Neutrophil (primary cell): ENCODE measurements at regions not wholly inside any gene's neighbourhood (a gene's known extent, or its start where the extent isn't known, plus 50 kb on each side); places are given as distances from the start of the nearest gene placed in this dataset.

Source experiments
- H3K27ac ChIP-seq: fragments of 200-600 bp; sonication (generic); 2 replicates; pipeline ENCODE4 v1.5.1; 2016; ENCODE audit warnings: mild to moderate bottlenecking, moderate library complexity
- H3K27me3 ChIP-seq: fragments of 200-600 bp; sonication (generic); 2 replicates; pipeline ENCODE4 v1.6.0; 2016; ENCODE audit warnings: mild to moderate bottlenecking
- H3K36me3 ChIP-seq: fragments of 200-600 bp; sonication (generic); 2 replicates; pipeline ENCODE4 v1.5.1; 2017
- H3K4me1 ChIP-seq, 2 experiments: fragments of 200-600 bp in 1 of 2; sonication (generic) in 1 of 2; 1 replicate in 1 of 2; 2 replicates in 1 of 2; pipeline versions ENCODE4 v1.5.1 to v1.6.1; 2013 to 2016; ENCODE audit warnings: low read depth in 1 of 2, low read length in 1 of 2, mild to moderate bottlenecking in 1 of 2, moderate library complexity in 1 of 2; ENCODE audit not compliant: control insufficient read depth in 1 of 2, insufficient read depth in 1 of 2
- H3K4me3 ChIP-seq, 2 experiments: fragments of 200-600 bp in 1 of 2; sonication (generic) in 1 of 2; 1 replicate in 1 of 2; 2 replicates in 1 of 2; pipeline ENCODE4 v1.5.1; 2013 to 2016; ENCODE audit warnings: low read depth in 1 of 2, low read length in 1 of 2, mild to moderate bottlenecking in 1 of 2, moderate library complexity in 1 of 2
- H3K9me3 ChIP-seq: fragments of 200-600 bp; sonication (generic); 2 replicates; pipeline ENCODE4 v1.5.1; 2016
- TF ChIP-seq, protein P1 (sequence below): fragments of 200-600 bp; sonication (generic); IDR thresholded peaks from 2 replicates; pipeline ENCODE4 v1.5.1; 2016; ENCODE audit warnings: antibody characterized with exemption

DNA sequence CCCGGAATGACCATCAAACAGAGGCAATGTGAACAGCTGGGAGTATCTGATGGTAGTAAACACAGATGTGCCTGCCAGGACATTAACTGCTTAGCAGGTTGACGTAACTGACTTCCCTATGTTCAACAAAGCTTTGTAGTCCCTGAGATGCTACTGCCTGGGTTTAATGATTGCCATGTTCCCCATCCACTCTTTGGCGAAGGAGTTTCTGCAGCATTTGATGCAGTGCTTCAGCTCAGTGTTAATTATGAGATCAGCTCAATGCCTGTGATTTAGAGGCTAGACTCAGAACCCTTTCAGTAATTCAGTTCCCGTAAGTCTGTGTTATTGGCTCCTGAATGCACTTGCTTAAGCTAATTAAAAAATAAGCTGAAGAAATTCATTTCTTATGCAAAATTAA is 547.3 kb upstream of the ZNF608 start:
- no peaks in the 10 kb centered on the region for H3K9me3 ChIP-seq
- H3K4me3 ChIP-seq, result no peak overlapping the region
- TF ChIP-seq, protein P1, sequence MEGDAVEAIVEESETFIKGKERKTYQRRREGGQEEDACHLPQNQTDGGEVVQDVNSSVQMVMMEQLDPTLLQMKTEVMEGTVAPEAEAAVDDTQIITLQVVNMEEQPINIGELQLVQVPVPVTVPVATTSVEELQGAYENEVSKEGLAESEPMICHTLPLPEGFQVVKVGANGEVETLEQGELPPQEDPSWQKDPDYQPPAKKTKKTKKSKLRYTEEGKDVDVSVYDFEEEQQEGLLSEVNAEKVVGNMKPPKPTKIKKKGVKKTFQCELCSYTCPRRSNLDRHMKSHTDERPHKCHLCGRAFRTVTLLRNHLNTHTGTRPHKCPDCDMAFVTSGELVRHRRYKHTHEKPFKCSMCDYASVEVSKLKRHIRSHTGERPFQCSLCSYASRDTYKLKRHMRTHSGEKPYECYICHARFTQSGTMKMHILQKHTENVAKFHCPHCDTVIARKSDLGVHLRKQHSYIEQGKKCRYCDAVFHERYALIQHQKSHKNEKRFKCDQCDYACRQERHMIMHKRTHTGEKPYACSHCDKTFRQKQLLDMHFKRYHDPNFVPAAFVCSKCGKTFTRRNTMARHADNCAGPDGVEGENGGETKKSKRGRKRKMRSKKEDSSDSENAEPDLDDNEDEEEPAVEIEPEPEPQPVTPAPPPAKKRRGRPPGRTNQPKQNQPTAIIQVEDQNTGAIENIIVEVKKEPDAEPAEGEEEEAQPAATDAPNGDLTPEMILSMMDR, result no peak
- no peaks in the 10 kb centered on the region for H3K4me1 ChIP-seq
- H3K27ac ChIP-seq, result no peak overlapping the region
- no peaks in the 10 kb centered on the region for H3K36me3 ChIP-seq
- no peaks in the 10 kb centered on the region for H3K27me3 ChIP-seq

DNA sequence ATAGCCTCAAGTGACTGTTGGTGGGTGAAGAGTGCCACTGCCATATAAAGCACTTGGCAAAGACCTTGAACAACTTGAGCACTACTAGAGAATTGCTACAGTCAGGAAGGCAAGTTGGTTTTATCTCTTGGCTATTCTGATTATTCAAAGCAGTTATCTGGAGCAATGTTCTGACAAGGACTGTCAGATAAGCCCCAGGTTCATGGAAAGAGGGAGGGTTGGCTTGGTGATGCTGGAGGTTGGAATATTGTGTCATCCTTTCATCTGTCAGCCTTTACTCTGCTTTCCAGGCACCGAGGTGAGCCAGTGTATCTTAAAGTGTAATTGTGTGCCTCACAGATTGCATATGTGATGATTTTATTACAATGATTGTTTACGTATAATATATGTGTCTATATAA is 548.4 kb upstream of the ZNF608 start:
- H3K36me3 ChIP-seq, result no peaks in the 10 kb centered on the region
- no peak overlapping the region for H3K4me3 ChIP-seq
- no peaks in the 10 kb centered on the region for H3K9me3 ChIP-seq
- H3K4me1 ChIP-seq, result no peaks in the 10 kb centered on the region
- TF ChIP-seq, protein P1, result no peak
- H3K27ac ChIP-seq, result no peak overlapping the region
- no peaks in the 10 kb centered on the region for H3K27me3 ChIP-seq

DNA sequence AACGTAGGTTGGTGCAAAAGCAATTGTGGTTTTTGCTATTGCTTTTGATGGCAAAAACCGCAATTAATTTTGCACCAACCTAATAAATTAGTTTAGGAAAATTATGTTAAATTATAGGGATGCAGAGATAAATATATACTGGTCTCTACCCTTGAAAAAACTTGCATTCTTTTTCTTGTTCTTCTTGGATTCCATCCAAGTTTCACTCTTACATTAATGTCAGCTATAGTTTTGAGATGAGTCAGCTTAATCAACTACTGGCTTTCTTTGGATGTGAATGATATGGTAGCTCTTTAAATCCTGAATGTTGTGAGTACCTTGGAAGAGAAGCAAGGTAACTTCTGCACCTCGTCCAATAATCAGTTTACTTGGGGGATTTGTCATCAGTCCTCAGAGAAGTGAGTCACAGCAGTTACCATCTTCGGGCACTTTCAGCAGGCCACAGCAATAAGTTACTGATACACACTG is 549.0 kb upstream of the ZNF608 start:
- Histone ChIP-seq H3K9me3 (no peaks in the 10 kb centered on the region), H3K36me3 (no peaks in the 10 kb centered on the region), H3K4me1 (no peaks in the 10 kb centered on the region), H3K27ac (no peak overlapping the region), H3K4me3 (no peak overlapping the region), H3K27me3 (no peaks in the 10 kb centered on the region)
- TF ChIP-seq, protein P1, result no peak

DNA sequence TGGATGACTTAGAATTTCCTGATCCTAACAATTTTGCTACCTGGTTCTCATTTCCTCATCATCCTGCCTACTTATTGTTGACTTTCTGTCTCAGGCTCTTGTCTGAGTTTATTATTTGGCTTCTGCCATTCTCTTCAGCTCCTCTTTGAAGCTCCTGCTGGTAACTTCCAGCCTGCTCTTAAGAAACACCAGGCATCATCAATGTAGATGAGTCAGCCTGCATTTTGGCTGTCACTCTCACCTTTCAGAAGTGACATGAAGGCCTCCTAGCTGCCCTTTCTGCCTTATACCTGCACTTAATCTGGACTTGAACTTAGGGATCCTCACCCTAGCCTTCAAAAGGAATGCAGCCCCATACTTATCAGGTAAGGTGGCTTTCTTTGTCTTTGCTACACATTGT is 551.8 kb upstream of the ZNF608 start:
- no peaks in the 10 kb centered on the region for H3K36me3 ChIP-seq
- H3K9me3 ChIP-seq, result no peaks in the 10 kb centered on the region
- H3K27ac ChIP-seq, result no peak overlapping the region
- no peak overlapping the region for H3K4me3 ChIP-seq
- H3K27me3 ChIP-seq, result no peaks in the 10 kb centered on the region
- TF ChIP-seq, protein P1, result no peak
- H3K4me1 ChIP-seq, result no peaks in the 10 kb centered on the region

DNA sequence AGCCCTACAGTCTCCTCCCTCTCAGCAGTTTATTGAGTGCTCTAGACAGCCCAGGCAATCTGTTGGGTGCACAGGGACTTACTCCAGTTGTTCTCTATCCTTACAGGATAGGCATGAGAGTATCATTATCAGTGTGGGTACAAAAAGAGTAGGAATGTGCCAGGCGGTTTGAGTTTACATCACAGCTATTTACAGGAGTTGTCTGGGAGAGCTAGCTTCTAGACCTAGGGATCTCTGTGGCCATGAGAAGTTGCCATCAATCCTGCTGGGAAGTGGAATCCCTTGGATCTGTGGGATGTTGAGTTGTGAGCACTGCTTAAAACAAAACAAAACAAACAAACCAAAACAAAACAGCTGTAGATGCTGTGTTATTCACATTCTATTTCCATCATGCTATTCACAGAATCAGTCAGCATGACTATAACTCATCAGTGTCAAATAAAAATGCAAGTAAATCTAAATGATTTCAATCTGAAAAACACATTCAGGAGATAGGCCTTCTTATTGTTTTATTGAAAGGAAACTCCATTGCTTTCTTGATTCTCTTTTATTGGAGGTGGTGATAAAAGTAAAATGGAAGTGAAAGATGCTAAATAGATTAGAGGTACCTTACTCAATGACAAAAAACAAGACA is 552.4 kb upstream of the ZNF608 start:
- H3K4me3 ChIP-seq, result no peak overlapping the region
- H3K36me3 ChIP-seq, result no peaks in the 10 kb centered on the region
- H3K27me3 ChIP-seq, result no peaks in the 10 kb centered on the region
- H3K9me3 ChIP-seq, result no peaks in the 10 kb centered on the region
- H3K4me1 ChIP-seq, result no peaks in the 10 kb centered on the region
- TF ChIP-seq, protein P1, result no peak
- no peak overlapping the region for H3K27ac ChIP-seq

DNA sequence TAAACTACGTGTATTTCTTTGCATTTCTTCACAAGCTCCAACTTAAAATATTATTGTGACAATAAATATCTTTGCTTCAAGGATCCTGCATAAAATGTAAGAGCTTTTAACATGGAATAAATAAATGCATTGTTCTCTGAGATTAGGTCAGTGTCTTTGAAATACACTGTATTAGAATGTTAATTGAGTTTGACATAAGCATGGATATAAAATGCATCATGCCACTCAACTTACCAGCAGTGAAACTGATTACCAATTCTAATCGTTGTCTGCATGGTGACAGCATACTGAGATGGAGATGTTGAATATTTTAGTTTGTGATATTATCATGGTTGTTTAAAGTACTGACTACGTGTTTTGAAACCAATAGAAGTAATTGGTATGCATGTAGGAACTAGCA is 555.3 kb upstream of the ZNF608 start:
- Histone ChIP-seq H3K4me3 (no peak overlapping the region), H3K4me1 (no peaks in the 10 kb centered on the region), H3K36me3 (no peaks in the 10 kb centered on the region), H3K9me3 (no peaks in the 10 kb centered on the region), H3K27me3 (no peaks in the 10 kb centered on the region), H3K27ac (no peak overlapping the region)
- TF ChIP-seq, protein P1, result no peak
